Cardiac muscle cell (in vitro differentiated cells and primary cell): ENCODE measurements at regions not wholly inside any gene's neighbourhood (a gene's known extent, or its start where the extent isn't known, plus 50 kb on each side); places are given as distances from the start of the nearest gene placed in this dataset.

ENCODE experiments used
- DNase-seq, 2 donors: peaks; one replicate each; pipeline versions ENCODE4 v3.0.0 to v3.0.0-alpha.2; 2010 to 2017; ENCODE audit warnings: low read depth in 1 of 2, low spot score in 1 of 2
- H3K27ac ChIP-seq: fragments of 200-600 bp; sonication (generic); 2 replicates; pipeline ENCODE4 v1.5.1; 2016
- H3K27me3 ChIP-seq: fragments of 200-600 bp; sonication (generic); 2 replicates; pipeline ENCODE4 v1.6.0; 2016; ENCODE audit warnings: control low read depth
- H3K36me3 ChIP-seq: fragments of 200-600 bp; sonication (generic); 2 replicates; pipeline ENCODE4 v1.5.1; 2016; ENCODE audit warnings: control low read depth
- H3K4me1 ChIP-seq: fragments of 200-600 bp; sonication (generic); 2 replicates; pipeline ENCODE4 v1.8.1; 2017; ENCODE audit warnings: low read depth, mild to moderate bottlenecking, mixed run types
- H3K4me3 ChIP-seq: fragments of 200-600 bp; sonication (generic); 2 replicates; pipeline ENCODE4 v1.5.1; 2016; ENCODE audit warnings: mild to moderate bottlenecking
- H3K9me3 ChIP-seq: fragments of 200-600 bp; sonication (generic); 2 replicates; pipeline ENCODE4 v1.5.1; 2017; ENCODE audit warnings: low read depth, mild to moderate bottlenecking, control low read depth
- CTCF ChIP-seq: IDR thresholded peaks from 2 replicates; pipeline ENCODE4 v1.5.1; 2012; ENCODE audit warnings: low read depth, mild to moderate bottlenecking, low read length

GRCh38 chr3:162292409-162292808 lies 795.8 kb downstream of the OTOL1 start:
- H3K27ac ChIP-seq: no peak overlapping the region
- no peaks in the 10 kb centered on the region for H3K27me3 ChIP-seq
- no peak for TF ChIP-seq CTCF
- H3K4me1 ChIP-seq: peaks cover 11% of the 10 kb centered on the region
- peak in 1 of 2 donors; percentile 7 for DNase-seq
- no peak overlapping the region for H3K4me3 ChIP-seq
- H3K9me3 ChIP-seq: no peaks in the 10 kb centered on the region
- H3K36me3 ChIP-seq: no peaks in the 10 kb centered on the region

- Histone ChIP-seq H3K27me3 (no peaks in the 10 kb centered on the region), H3K4me3 (no peak overlapping the region), H3K4me1 (peaks cover 11% of the 10 kb centered on the region), H3K27ac (peak overlapping the region; percentile 36), H3K9me3 (no peaks in the 10 kb centered on the region), H3K36me3 (no peaks in the 10 kb centered on the region)
- no peak for TF ChIP-seq CTCF
- peak; percentile 3 to 56 for DNase-seq
Observed at GRCh38 chr3:162295323-162295983, 798.8 kb downstream of the OTOL1 start.

DNA sequence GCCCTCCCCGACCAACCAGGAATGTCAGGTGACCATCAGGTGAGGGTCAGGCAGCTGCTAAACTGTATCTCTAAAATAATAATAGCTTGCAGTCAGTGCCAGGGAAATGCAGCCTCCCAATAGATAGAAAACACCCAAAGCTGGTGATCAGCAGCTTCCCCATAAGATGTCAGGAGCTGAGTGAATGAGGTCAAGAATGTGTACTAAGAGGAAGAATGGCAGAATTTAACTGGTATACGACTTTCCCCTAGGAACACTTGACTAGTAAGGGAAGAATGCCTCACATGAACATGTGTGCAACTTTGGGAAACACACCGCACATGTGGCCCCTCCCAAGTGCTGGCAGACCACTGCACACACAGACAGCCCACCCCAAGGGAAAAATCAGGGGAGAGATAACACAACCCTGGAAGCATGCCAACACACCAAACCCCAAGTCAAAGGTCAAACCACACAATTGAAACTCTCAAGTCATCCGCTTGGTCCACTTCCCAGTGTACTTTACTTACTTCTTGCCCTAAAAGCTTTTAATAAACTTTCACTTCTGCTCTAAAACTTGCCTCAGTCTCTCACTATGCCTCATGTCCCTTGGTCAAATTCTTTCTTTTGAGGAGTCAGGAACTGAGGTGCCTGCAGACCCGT lies 806.5 kb downstream of the OTOL1 start:
- no peaks in the 10 kb centered on the region for H3K4me1 ChIP-seq
- DNase-seq: peak in 1 of 2 donors; percentile 18
- no peak overlapping the region for H3K4me3 ChIP-seq
- no peaks in the 10 kb centered on the region for H3K9me3 ChIP-seq
- H3K36me3 ChIP-seq: no peaks in the 10 kb centered on the region
- H3K27me3 ChIP-seq: no peaks in the 10 kb centered on the region
- no peak overlapping the region for H3K27ac ChIP-seq
- no peak for TF ChIP-seq CTCF

DNA sequence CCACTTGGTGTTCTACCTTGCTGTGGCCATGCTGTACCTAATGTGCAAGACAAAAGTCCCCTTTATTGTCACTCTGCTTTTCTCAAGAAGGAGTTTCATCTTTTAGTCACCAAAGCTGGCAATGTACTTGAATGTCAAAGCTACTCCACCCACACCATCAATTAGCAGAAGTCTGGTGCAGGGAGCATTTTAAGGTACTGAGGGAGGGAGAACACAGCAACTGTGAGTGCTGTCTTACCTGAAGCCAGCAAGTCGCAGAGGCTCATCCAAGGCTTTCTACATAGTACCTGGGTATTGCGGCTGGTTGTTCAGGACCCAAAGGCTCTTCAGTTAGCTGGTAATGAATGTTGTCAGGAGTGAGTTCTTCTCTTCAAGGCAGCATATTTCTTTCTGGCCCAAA lies 820.4 kb downstream of the OTOL1 start:
- Histone ChIP-seq H3K4me1 (no peaks in the 10 kb centered on the region), H3K9me3 (no peaks in the 10 kb centered on the region)
- no peak for TF ChIP-seq CTCF

DNA sequence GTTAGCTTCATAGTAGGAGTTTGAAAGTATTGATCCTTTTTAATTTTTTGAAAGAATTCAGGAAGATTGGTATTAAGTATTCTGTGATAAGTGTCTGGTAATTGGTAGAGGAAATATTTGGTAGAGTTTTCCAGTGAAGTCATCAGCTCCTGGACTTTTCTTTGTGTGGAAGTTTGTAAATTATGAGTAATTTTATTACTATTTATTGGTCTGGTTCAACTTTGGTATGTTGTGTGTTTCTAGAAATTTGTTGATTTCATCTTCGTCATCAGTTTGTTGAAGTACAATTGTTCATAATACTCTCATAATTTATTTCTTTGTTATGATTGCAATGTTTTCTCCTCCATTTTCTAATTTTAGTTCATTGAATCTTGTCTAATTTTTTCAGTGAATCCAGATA lies 832.0 kb downstream of the OTOL1 start:
- H3K4me1 ChIP-seq: no peaks in the 10 kb centered on the region
- TF ChIP-seq CTCF: no peak
- no peak overlapping the region for H3K4me3 ChIP-seq
- H3K36me3 ChIP-seq: no peaks in the 10 kb centered on the region
- no peaks in the 10 kb centered on the region for H3K9me3 ChIP-seq
- no peaks in the 10 kb centered on the region for H3K27me3 ChIP-seq
- no peak overlapping the region for H3K27ac ChIP-seq
- no peak for DNase-seq

More for the DNA sequence above, 820.4 kb downstream of the OTOL1 start:
- H3K4me3 ChIP-seq: no peak overlapping the region
- no peaks in the 10 kb centered on the region for H3K27me3 ChIP-seq
- H3K36me3 ChIP-seq: no peaks in the 10 kb centered on the region
- H3K27ac ChIP-seq: no peak overlapping the region
- no peak for DNase-seq
